Liver (tissue), 8 donors: ENCODE measurements at regions not wholly inside any gene's neighbourhood (a gene's known extent, or its start where the extent isn't known, plus 50 kb on each side); places are given as distances from the start of the nearest gene placed in this dataset.

Experiments used
- DNase-seq: peaks from one replicate; pipeline ENCODE4 v3.0.0-alpha.2; 2017; ENCODE audit warnings: low spot score
- H3K27ac ChIP-seq, 2 donors: one replicate each; pipeline ENCODE4 v1.7.0; 2013; ENCODE audit warnings: inconsistent platforms in 2 of 2, low read length in 2 of 2, control low read depth in 1 of 2, low read depth in 1 of 2, mild to moderate bottlenecking in 1 of 2
- H3K27me3 ChIP-seq, 4 donors: one replicate each; pipeline versions ENCODE4 v1.6.1 to v1.7.0; 2013; ENCODE audit warnings: low read length in 3 of 4, inconsistent platforms in 1 of 4, mild to moderate bottlenecking in 1 of 4, moderate library complexity in 1 of 4; ENCODE audit not compliant: control insufficient read depth in 4 of 4, insufficient read depth in 4 of 4
- H3K36me3 ChIP-seq, 4 donors: one replicate each; pipeline versions ENCODE4 v1.6.1 to v1.7.0; 2013; ENCODE audit warnings: low read length in 3 of 4, mild to moderate bottlenecking in 3 of 4, low read depth in 1 of 4, moderate library complexity in 1 of 4; ENCODE audit not compliant: control insufficient read depth in 4 of 4, insufficient read depth in 3 of 4
- H3K4me1 ChIP-seq, 4 donors: one replicate each; pipeline versions ENCODE4 v1.6.1 to v1.7.0; 2013; ENCODE audit warnings: low read length in 3 of 4, mild to moderate bottlenecking in 3 of 4, moderate library complexity in 1 of 4; ENCODE audit not compliant: control insufficient read depth in 4 of 4, insufficient read depth in 4 of 4
- H3K4me3 ChIP-seq, 3 donors: one replicate each; pipeline versions ENCODE4 v1.6.1 to v1.7.0; 2013; ENCODE audit warnings: low read length in 3 of 3, control low read depth in 1 of 3, low read depth in 1 of 3, mild to moderate bottlenecking in 1 of 3
- H3K9ac ChIP-seq, 2 donors: one replicate each; pipeline ENCODE4 v1.7.0; 2013; ENCODE audit warnings: low read length in 2 of 2, mild to moderate bottlenecking in 2 of 2, moderate library complexity in 2 of 2, control low read depth in 1 of 2, low read depth in 1 of 2
- H3K9me3 ChIP-seq, 4 donors: one replicate each; pipeline versions ENCODE4 v1.6.1 to v1.7.0; 2013; ENCODE audit warnings: low read length in 3 of 4; ENCODE audit not compliant: control insufficient read depth in 4 of 4
- CTCF ChIP-seq: fragments of 150-350 bp; IDR thresholded peaks from 2 replicates; pipeline ENCODE4 v1.5.1; 2017; ENCODE audit warnings: improper control_type of control experiment, low read depth, low read length; ENCODE audit not compliant: missing input control
- EGR1 ChIP-seq, 2 donors: IDR thresholded peaks; 2 replicates each; pipeline ENCODE4 v1.6.1; 2016 to 2018; ENCODE audit warnings: antibody characterized with exemption in 2 of 2, low read depth in 2 of 2
- FOXA2 ChIP-seq: IDR thresholded peaks from 2 replicates; pipeline ENCODE4 v1.6.1; 2016; ENCODE audit warnings: antibody characterized with exemption
- GABPA ChIP-seq, 2 donors: IDR thresholded peaks in 1 of 2; conservative IDR thresholded peaks in 1 of 2; 2 replicates each; pipeline ENCODE4 v1.6.1; 2016; ENCODE audit warnings: antibody characterized with exemption in 2 of 2, mild to moderate bottlenecking in 1 of 2, moderate library complexity in 1 of 2
- HNF4G ChIP-seq: IDR thresholded peaks from 2 replicates; pipeline ENCODE4 v1.6.1; 2016; ENCODE audit warnings: antibody characterized with exemption
- JUND ChIP-seq, 2 donors: IDR thresholded peaks; 2 replicates each; pipeline ENCODE4 v1.6.1; 2016; ENCODE audit warnings: antibody characterized with exemption in 2 of 2
- MAX ChIP-seq: IDR thresholded peaks from 2 replicates; pipeline ENCODE4 v1.6.1; 2016; ENCODE audit warnings: antibody characterized with exemption
- NR2F2 ChIP-seq: IDR thresholded peaks from 2 replicates; pipeline ENCODE4 v1.6.1; 2016; ENCODE audit warnings: antibody characterized with exemption
- RAD21 ChIP-seq, 2 donors: IDR thresholded peaks; 2 replicates each; pipeline ENCODE4 v1.6.1; 2016; ENCODE audit warnings: antibody characterized with exemption in 2 of 2, mild to moderate bottlenecking in 2 of 2
- REST ChIP-seq: IDR thresholded peaks from 2 replicates; pipeline ENCODE4 v1.6.1; 2016; ENCODE audit warnings: antibody characterized with exemption, mild to moderate bottlenecking
- RXRA ChIP-seq, 2 donors: IDR thresholded peaks; 2 replicates each; pipeline ENCODE4 v1.6.1; 2017 to 2018; ENCODE audit warnings: antibody characterized with exemption in 2 of 2, mild to moderate bottlenecking in 1 of 2
- SP1 ChIP-seq: IDR thresholded peaks from 2 replicates; pipeline ENCODE4 v1.6.1; 2018; ENCODE audit warnings: antibody characterized with exemption, mild to moderate bottlenecking
- YY1 ChIP-seq: IDR thresholded peaks from 2 replicates; pipeline ENCODE4 v1.6.1; 2016; ENCODE audit warnings: antibody characterized with exemption, mild to moderate bottlenecking
- ZBTB33 ChIP-seq: IDR thresholded peaks from 2 replicates; pipeline ENCODE4 v1.6.1; 2016; ENCODE audit warnings: antibody characterized with exemption
- WGBS: extraction: QIAGEN DNeasy Blood & Tissue Kit; methylation state at CpG from one replicate; pipeline ENCODE4 v1.1.7; 2013; 5-methylcytosine and 5-hydroxymethylcytosine counted together
- donor health status: healthy.
- donor health status: healthy.
- donor health status: healthy.
- donor health status: healthy.
- donor health status: healthy.

GRCh38 chr6:132135409-132135808 is 184.2 kb upstream of the CCN2 start:
- no peak for TF ChIP-seq RXRA (IDR thresholded peaks at IDR 0.05)
- no peak for TF ChIP-seq HNF4G
- no peak for TF ChIP-seq ZBTB33
- no peak for TF ChIP-seq GABPA (IDR thresholded peaks at IDR 0.05 in 1 of 2, conservative IDR thresholded peaks at IDR 0.05 in 1 of 2)
- TF ChIP-seq MAX = no peak
- no peak for TF ChIP-seq JUND (IDR thresholded peaks at IDR 0.05)
- no peak for TF ChIP-seq RAD21 (IDR thresholded peaks at IDR 0.05)
- TF ChIP-seq SP1 = no peak
- no peak for TF ChIP-seq CTCF
- TF ChIP-seq REST = no peak
- TF ChIP-seq NR2F2 = no peak
- TF ChIP-seq YY1 = no peak
- no peak for TF ChIP-seq EGR1 (IDR thresholded peaks at IDR 0.05; ENCODE audit: low read depth in 2 of 2)
- no peak for DNase-seq
- no peaks in the 10 kb centered on the region for H3K4me1 ChIP-seq
- WGBS = 93% methylated on average over 6 of the region's 6 CpGs
- no peaks in the 10 kb centered on the region for H3K27me3 ChIP-seq
- H3K27ac ChIP-seq = no peak overlapping the region
- no peak overlapping the region for H3K9ac ChIP-seq
- no peaks in the 10 kb centered on the region for H3K9me3 ChIP-seq
- no peak overlapping the region for H3K4me3 ChIP-seq
- H3K36me3 ChIP-seq = no peaks in the 10 kb centered on the region

GRCh38 chr6:132133736-132134445 is 182.7 kb upstream of the CCN2 start:
- no peaks in the 10 kb centered on the region for H3K36me3 ChIP-seq
- DNase-seq = no peak
- no peak overlapping the region for H3K4me3 ChIP-seq
- WGBS = 73% methylated on average over 5 of the region's 5 CpGs
- H3K27ac ChIP-seq = no peak overlapping the region
- H3K9ac ChIP-seq = no peak overlapping the region
- TF ChIP-seq ZBTB33 (no peak), RAD21 (IDR thresholded peaks at IDR 0.05) (no peak), FOXA2 (no peak), GABPA (IDR thresholded peaks at IDR 0.05 in 1 of 2, conservative IDR thresholded peaks at IDR 0.05 in 1 of 2) (no peak), REST (no peak)
- H3K27me3 ChIP-seq = no peaks in the 10 kb centered on the region
- H3K4me1 ChIP-seq = no peaks in the 10 kb centered on the region
- H3K9me3 ChIP-seq = no peaks in the 10 kb centered on the region
